Neural cell (in vitro differentiated cells): ENCODE measurements at regions not wholly inside any gene's neighbourhood (a gene's known extent, or its start where the extent isn't known, plus 50 kb on each side); places are given as distances from the start of the nearest gene placed in this dataset.

Source experiments
- H2AFZ ChIP-seq: fragments of 200-600, 300-800 bp; sonication (generic), shearing (Covaris generic); 2 replicates; pipeline ENCODE4 v1.6.0; 2014; ENCODE audit warnings: low read depth, mild to moderate bottlenecking, antibody characterized with exemption, low read length, moderate library complexity
- H3F3A ChIP-seq: fragments of 200-600 bp; shearing (Covaris generic); 2 replicates; pipeline ENCODE4 v1.6.1; 2016; ENCODE audit warnings: mild to moderate bottlenecking, moderate library complexity, mixed read lengths, antibody characterized with exemption, low read length; ENCODE audit not compliant: insufficient read depth, poor library complexity, severe bottlenecking
- H3K27ac ChIP-seq: fragments of 200-600, 300-800 bp; sonication (generic), shearing (Covaris generic); 2 replicates; pipeline ENCODE4 v1.5.1; 2014; ENCODE audit warnings: mild to moderate bottlenecking, low read length, moderate library complexity
- H3K27me3 ChIP-seq: fragments of 300-800, 200-600 bp; sonication (generic), shearing (Covaris generic); 2 replicates; pipeline ENCODE4 v1.6.0; 2014; ENCODE audit warnings: mild to moderate bottlenecking, low read depth, low read length, moderate library complexity; ENCODE audit not compliant: insufficient read depth
- H3K36me3 ChIP-seq: fragments of 300-800, 200-600 bp; sonication (generic), shearing (Covaris generic); 2 replicates; pipeline ENCODE4 v1.5.1; 2014; ENCODE audit warnings: mild to moderate bottlenecking, antibody characterized with exemption, low read length, moderate library complexity; ENCODE audit not compliant: insufficient read depth
- H3K4me2 ChIP-seq: fragments of 300-800, 200-600 bp; sonication (generic), shearing (Covaris generic); 2 replicates; pipeline ENCODE4 v1.6.0; 2014; ENCODE audit warnings: mild to moderate bottlenecking, low read length
- H3K4me3 ChIP-seq: fragments of 300-800, 200-600 bp; sonication (generic), shearing (Covaris generic); 2 replicates; pipeline ENCODE4 v1.5.1; 2014; ENCODE audit warnings: mild to moderate bottlenecking, low read length, moderate library complexity
- H3K79me2 ChIP-seq: fragments of 200-600 bp; shearing (Covaris generic); replicated peaks from 2 replicates; pipeline ENCODE4 v1.6.0; 2014; ENCODE audit warnings: mild to moderate bottlenecking, low read length, moderate library complexity; ENCODE audit not compliant: insufficient read depth
- H3K9ac ChIP-seq: fragments of 300-800, 200-600 bp; sonication (generic), shearing (Covaris generic); 2 replicates; pipeline ENCODE4 v1.6.1; 2016; ENCODE audit warnings: mild to moderate bottlenecking, low read length, mixed read lengths
- H3K9me2 ChIP-seq: fragments of 200-600 bp; shearing (Covaris generic); 2 replicates; pipeline ENCODE4 v1.6.1; 2016; ENCODE audit warnings: mild to moderate bottlenecking, low read length, mixed read lengths; ENCODE audit not compliant: insufficient read depth
- H3K9me3 ChIP-seq: fragments of 200-600, 300-800 bp; sonication (generic), shearing (Covaris generic); 2 replicates; pipeline ENCODE4 v1.6.1; 2016; ENCODE audit warnings: mild to moderate bottlenecking, mixed run types, low read length, moderate library complexity, mixed read lengths
- H4K20me1 ChIP-seq: fragments of 200-600 bp; shearing (Covaris generic); 2 replicates; pipeline ENCODE4 v1.6.1; 2016; ENCODE audit warnings: mild to moderate bottlenecking, mixed run types; ENCODE audit not compliant: insufficient read depth
- EP300 ChIP-seq: fragments of 450-650 bp; conservative IDR thresholded peaks from 2 replicates; pipeline ENCODE4 v1.6.1; 2014; ENCODE audit warnings: antibody characterized with exemption, mild to moderate bottlenecking, moderate library complexity; ENCODE audit not compliant: poor library complexity, severe bottlenecking
- EZH2 ChIP-seq: fragments of 200-600, 300-800 bp; shearing (Covaris generic), sonication (generic); IDR thresholded peaks from 2 replicates; pipeline ENCODE4 v1.6.1; 2014; ENCODE audit warnings: antibody characterized with exemption, low read length, borderline replicate concordance, mild to moderate bottlenecking; ENCODE audit not compliant: insufficient read depth, poor library complexity, severe bottlenecking
- MXI1 ChIP-seq: fragments of 450-650 bp; conservative IDR thresholded peaks from 2 replicates; pipeline ENCODE4 v1.6.1; 2014; ENCODE audit warnings: antibody characterized with exemption, mild to moderate bottlenecking; ENCODE audit not compliant: poor library complexity, severe bottlenecking
- POLR2AphosphoS5 ChIP-seq: IDR thresholded peaks from 2 replicates; pipeline ENCODE4 v1.6.1; 2012
- RAD21 ChIP-seq: fragments of 450-650 bp; conservative IDR thresholded peaks from 2 replicates; pipeline ENCODE4 v1.6.1; 2014; ENCODE audit warnings: antibody characterized with exemption, mild to moderate bottlenecking, moderate library complexity
- REST ChIP-seq: IDR thresholded peaks from 2 replicates; pipeline ENCODE4 v1.6.1; 2012; ENCODE audit warnings: borderline replicate concordance
- SMC3 ChIP-seq: fragments of 450-650 bp; conservative IDR thresholded peaks from 2 replicates; pipeline ENCODE4 v1.6.1; 2014; ENCODE audit warnings: antibody characterized with exemption, mild to moderate bottlenecking, moderate library complexity; ENCODE audit not compliant: poor library complexity
- TAF1 ChIP-seq: IDR thresholded peaks from 2 replicates; pipeline ENCODE4 v1.6.1; 2012; ENCODE audit warnings: low read depth
- TF ChIP-seq, protein P1 (sequence below): fragments of 450-650 bp; IDR thresholded peaks from 2 replicates; pipeline ENCODE4 v1.5.1; 2014; ENCODE audit warnings: antibody characterized with exemption, mild to moderate bottlenecking, moderate library complexity; ENCODE audit not compliant: poor library complexity, severe bottlenecking

- Histone ChIP-seq H3K9me2 (no peaks in the 10 kb centered on the region), H3K4me2 (no peak overlapping the region), H3K27me3 (no peaks in the 10 kb centered on the region), H3K9me3 (no peaks in the 10 kb centered on the region), H3K79me2 (no peaks in the 10 kb centered on the region), H3K27ac (no peak overlapping the region), H3K36me3 (no peaks in the 10 kb centered on the region), H2AFZ (no peak overlapping the region), H3K9ac (no peak overlapping the region), H3F3A (no peaks in the 10 kb centered on the region), H3K4me3 (no peak overlapping the region), H4K20me1 (no peaks in the 10 kb centered on the region)
- TF ChIP-seq REST (no peak), EP300 (no peak), RAD21 (no peak)
These were observed 1087.5 kb downstream of the KCNT2 start for GRCh38 chr1:195520757-195521156.

DNA sequence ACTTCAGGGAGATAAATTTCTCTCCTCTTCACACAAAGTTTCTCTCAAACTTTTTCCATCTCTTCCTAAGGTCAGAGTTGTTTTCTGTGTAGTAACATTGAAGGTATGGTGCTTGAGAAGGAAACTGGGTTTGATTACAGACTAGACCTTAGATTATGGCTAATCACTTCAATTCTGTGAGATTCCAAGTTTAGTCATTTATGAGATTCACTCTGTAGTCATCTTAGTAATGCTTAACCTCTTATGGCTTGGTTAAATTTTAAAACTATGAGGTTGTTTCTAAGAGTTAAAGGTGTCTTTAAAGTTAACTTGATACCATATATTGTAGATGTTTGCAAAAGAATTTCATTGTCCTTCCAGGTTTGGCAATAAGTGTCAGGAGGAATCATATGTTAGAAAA lies 1092.2 kb downstream of the KCNT2 start:
- no peaks in the 10 kb centered on the region for H3K36me3 ChIP-seq
- H3F3A ChIP-seq = no peaks in the 10 kb centered on the region
- H3K79me2 ChIP-seq = no peaks in the 10 kb centered on the region
- H2AFZ ChIP-seq = no peak overlapping the region
- H3K9me3 ChIP-seq = no peaks in the 10 kb centered on the region
- no peak overlapping the region for H3K9ac ChIP-seq
- no peaks in the 10 kb centered on the region for H3K27me3 ChIP-seq
- H3K9me2 ChIP-seq = no peaks in the 10 kb centered on the region
- no peaks in the 10 kb centered on the region for H4K20me1 ChIP-seq
- H3K27ac ChIP-seq = no peak overlapping the region
- TF ChIP-seq POLR2AphosphoS5 = no peak
- no peak for TF ChIP-seq MXI1
- no peak for TF ChIP-seq RAD21
- no peak for TF ChIP-seq TAF1
- TF ChIP-seq, protein P1, sequence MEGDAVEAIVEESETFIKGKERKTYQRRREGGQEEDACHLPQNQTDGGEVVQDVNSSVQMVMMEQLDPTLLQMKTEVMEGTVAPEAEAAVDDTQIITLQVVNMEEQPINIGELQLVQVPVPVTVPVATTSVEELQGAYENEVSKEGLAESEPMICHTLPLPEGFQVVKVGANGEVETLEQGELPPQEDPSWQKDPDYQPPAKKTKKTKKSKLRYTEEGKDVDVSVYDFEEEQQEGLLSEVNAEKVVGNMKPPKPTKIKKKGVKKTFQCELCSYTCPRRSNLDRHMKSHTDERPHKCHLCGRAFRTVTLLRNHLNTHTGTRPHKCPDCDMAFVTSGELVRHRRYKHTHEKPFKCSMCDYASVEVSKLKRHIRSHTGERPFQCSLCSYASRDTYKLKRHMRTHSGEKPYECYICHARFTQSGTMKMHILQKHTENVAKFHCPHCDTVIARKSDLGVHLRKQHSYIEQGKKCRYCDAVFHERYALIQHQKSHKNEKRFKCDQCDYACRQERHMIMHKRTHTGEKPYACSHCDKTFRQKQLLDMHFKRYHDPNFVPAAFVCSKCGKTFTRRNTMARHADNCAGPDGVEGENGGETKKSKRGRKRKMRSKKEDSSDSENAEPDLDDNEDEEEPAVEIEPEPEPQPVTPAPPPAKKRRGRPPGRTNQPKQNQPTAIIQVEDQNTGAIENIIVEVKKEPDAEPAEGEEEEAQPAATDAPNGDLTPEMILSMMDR = no peak
- TF ChIP-seq EP300 = no peak
- TF ChIP-seq REST = no peak
- TF ChIP-seq SMC3 = no peak
- TF ChIP-seq EZH2 = no peak
- no peak overlapping the region for H3K4me3 ChIP-seq
- no peak overlapping the region for H3K4me2 ChIP-seq
